Omental fat pad (tissue), 3 donors: ENCODE measurements at regions not wholly inside any gene's neighbourhood (a gene's known extent, or its start where the extent isn't known, plus 50 kb on each side); places are given as distances from the start of the nearest gene placed in this dataset.

Source experiments
- ATAC-seq: fragments of 150-250 bp; one replicate; pipeline ENCODE4 v1.9.1; 2016; ENCODE audit warnings: mild to moderate bottlenecking, moderate library complexity; ENCODE audit not compliant: low FRiP score
- DNase-seq: peaks from one replicate; pipeline ENCODE4 v3.0.0-alpha.2; 2019; ENCODE audit warnings: low spot score
- CTCF ChIP-seq, 3 donors: fragments of 450-650 bp; IDR thresholded peaks; one replicate each; pipeline ENCODE4 v1.5.1; 2016 to 2017; ENCODE audit warnings: antibody characterized with exemption in 3 of 3, mild to moderate bottlenecking in 3 of 3, moderate library complexity in 2 of 3

GRCh38 chr2:175575346-175576258 lies 394.1 kb upstream of the ATP5MC3 start:
- TF ChIP-seq CTCF (IDR thresholded peaks at IDR 0.05) = no peak
- no peak for ATAC-seq
- DNase-seq = no peak

- DNase-seq (no peak), ATAC-seq (no peak)
- no peak for TF ChIP-seq CTCF (IDR thresholded peaks at IDR 0.05)
Observed at GRCh38 chr2:175574069-175574468, 392.6 kb upstream of the ATP5MC3 start.

- TF ChIP-seq CTCF (IDR thresholded peaks at IDR 0.05) = no peak
- no peak for DNase-seq
- no peak for ATAC-seq
Observed at GRCh38 chr2:175571078-175571653, 389.7 kb upstream of the ATP5MC3 start.

- no peak for TF ChIP-seq CTCF (IDR thresholded peaks at IDR 0.05)
- DNase-seq (no peak), ATAC-seq (no peak)
Observed at GRCh38 chr2:175568109-175568730, 386.7 kb upstream of the ATP5MC3 start.

- ATAC-seq (no peak), DNase-seq (no peak)
- no peak for TF ChIP-seq CTCF (IDR thresholded peaks at IDR 0.05)
Observed at GRCh38 chr2:175567435-175568061, 386.0 kb upstream of the ATP5MC3 start.

GRCh38 chr2:175560521-175561169 lies 379.1 kb upstream of the ATP5MC3 start:
- DNase-seq (no peak), ATAC-seq (no peak)
- no peak for TF ChIP-seq CTCF (IDR thresholded peaks at IDR 0.05)
